Liver (tissue), 8 donors: ENCODE measurements at regions not wholly inside any gene's neighbourhood (a gene's known extent, or its start where the extent isn't known, plus 50 kb on each side); places are given as distances from the start of the nearest gene placed in this dataset.

Experiments used
- DNase-seq: peaks from one replicate; pipeline ENCODE4 v3.0.0-alpha.2; 2017; ENCODE audit warnings: low spot score
- H3K27ac ChIP-seq, 2 donors: one replicate each; pipeline ENCODE4 v1.7.0; 2013; ENCODE audit warnings: inconsistent platforms in 2 of 2, low read length in 2 of 2, control low read depth in 1 of 2, low read depth in 1 of 2, mild to moderate bottlenecking in 1 of 2
- H3K27me3 ChIP-seq, 4 donors: one replicate each; pipeline versions ENCODE4 v1.6.1 to v1.7.0; 2013; ENCODE audit warnings: low read length in 3 of 4, inconsistent platforms in 1 of 4, mild to moderate bottlenecking in 1 of 4, moderate library complexity in 1 of 4; ENCODE audit not compliant: control insufficient read depth in 4 of 4, insufficient read depth in 4 of 4
- H3K36me3 ChIP-seq, 4 donors: one replicate each; pipeline versions ENCODE4 v1.6.1 to v1.7.0; 2013; ENCODE audit warnings: low read length in 3 of 4, mild to moderate bottlenecking in 3 of 4, low read depth in 1 of 4, moderate library complexity in 1 of 4; ENCODE audit not compliant: control insufficient read depth in 4 of 4, insufficient read depth in 3 of 4
- H3K4me1 ChIP-seq, 4 donors: one replicate each; pipeline versions ENCODE4 v1.6.1 to v1.7.0; 2013; ENCODE audit warnings: low read length in 3 of 4, mild to moderate bottlenecking in 3 of 4, moderate library complexity in 1 of 4; ENCODE audit not compliant: control insufficient read depth in 4 of 4, insufficient read depth in 4 of 4
- H3K4me3 ChIP-seq, 3 donors: one replicate each; pipeline versions ENCODE4 v1.6.1 to v1.7.0; 2013; ENCODE audit warnings: low read length in 3 of 3, control low read depth in 1 of 3, low read depth in 1 of 3, mild to moderate bottlenecking in 1 of 3
- H3K9ac ChIP-seq, 2 donors: one replicate each; pipeline ENCODE4 v1.7.0; 2013; ENCODE audit warnings: low read length in 2 of 2, mild to moderate bottlenecking in 2 of 2, moderate library complexity in 2 of 2, control low read depth in 1 of 2, low read depth in 1 of 2
- H3K9me3 ChIP-seq, 4 donors: one replicate each; pipeline versions ENCODE4 v1.6.1 to v1.7.0; 2013; ENCODE audit warnings: low read length in 3 of 4; ENCODE audit not compliant: control insufficient read depth in 4 of 4
- ATF3 ChIP-seq: IDR thresholded peaks from 2 replicates; pipeline ENCODE4 v1.6.1; 2016; ENCODE audit warnings: antibody characterized with exemption
- FOXA1 ChIP-seq: IDR thresholded peaks from 2 replicates; pipeline ENCODE4 v1.6.1; 2016; ENCODE audit warnings: antibody characterized with exemption
- GABPA ChIP-seq, 2 donors: IDR thresholded peaks in 1 of 2; conservative IDR thresholded peaks in 1 of 2; 2 replicates each; pipeline ENCODE4 v1.6.1; 2016; ENCODE audit warnings: antibody characterized with exemption in 2 of 2, mild to moderate bottlenecking in 1 of 2, moderate library complexity in 1 of 2
- HNF4A ChIP-seq, 2 donors: conservative IDR thresholded peaks; 2 replicates each; pipeline ENCODE4 v1.6.1; 2016; ENCODE audit warnings: antibody characterized with exemption in 2 of 2, mild to moderate bottlenecking in 2 of 2
- JUND ChIP-seq, 2 donors: IDR thresholded peaks; 2 replicates each; pipeline ENCODE4 v1.6.1; 2016; ENCODE audit warnings: antibody characterized with exemption in 2 of 2
- NR2F2 ChIP-seq: IDR thresholded peaks from 2 replicates; pipeline ENCODE4 v1.6.1; 2016; ENCODE audit warnings: antibody characterized with exemption
- REST ChIP-seq: IDR thresholded peaks from 2 replicates; pipeline ENCODE4 v1.6.1; 2016; ENCODE audit warnings: antibody characterized with exemption, mild to moderate bottlenecking
- RXRA ChIP-seq, 2 donors: IDR thresholded peaks; 2 replicates each; pipeline ENCODE4 v1.6.1; 2017 to 2018; ENCODE audit warnings: antibody characterized with exemption in 2 of 2, mild to moderate bottlenecking in 1 of 2
- YY1 ChIP-seq: IDR thresholded peaks from 2 replicates; pipeline ENCODE4 v1.6.1; 2016; ENCODE audit warnings: antibody characterized with exemption, mild to moderate bottlenecking
- WGBS: extraction: QIAGEN DNeasy Blood & Tissue Kit; methylation state at CpG from one replicate; pipeline ENCODE4 v1.1.7; 2013; 5-methylcytosine and 5-hydroxymethylcytosine counted together
- TF ChIP-seq, protein P1 (sequence below): IDR thresholded peaks from 2 replicates; pipeline ENCODE4 v1.6.1; 2016; ENCODE audit warnings: antibody characterized with exemption
- TF ChIP-seq, protein P2 (sequence below): fragments of 150-350 bp; IDR thresholded peaks from 2 replicates; pipeline ENCODE4 v1.5.1; 2017; ENCODE audit warnings: improper control_type of control experiment, low read depth, low read length; ENCODE audit not compliant: missing input control
- TF ChIP-seq, protein P3 (sequence below): IDR thresholded peaks from 2 replicates; pipeline ENCODE4 v1.6.1; 2016; ENCODE audit warnings: antibody characterized with exemption
- donor health status: healthy.
- donor health status: healthy.
- donor health status: healthy.
- donor health status: healthy.
- donor health status: healthy.

DNA sequence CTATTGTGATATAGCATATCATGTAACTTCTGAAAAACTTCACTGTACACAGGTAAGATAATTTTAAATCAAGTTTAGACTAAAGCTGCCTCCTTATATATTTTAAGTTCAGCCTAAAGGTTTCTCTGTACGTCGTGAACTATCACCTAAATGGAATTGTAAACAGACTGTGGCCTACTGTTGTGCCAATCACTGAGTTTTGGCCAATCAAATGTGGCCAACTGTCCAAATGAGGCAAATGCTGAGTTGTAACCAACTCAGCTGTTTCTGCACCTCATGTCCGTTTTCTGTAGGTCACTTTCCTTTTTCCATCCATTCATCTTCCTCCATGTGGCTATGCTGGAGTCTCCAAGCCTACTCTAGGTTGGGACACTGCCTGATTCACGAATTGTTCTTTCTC is 63.7 kb upstream of the ST6GALNAC3 start:
- H3K4me1 ChIP-seq, result no peaks in the 10 kb centered on the region
- WGBS, result 71% methylated on average over 4 of the region's 4 CpGs
- no peaks in the 10 kb centered on the region for H3K9me3 ChIP-seq
- no peak overlapping the region for H3K9ac ChIP-seq
- no peak for TF ChIP-seq FOXA1
- no peak for TF ChIP-seq YY1
- no peak for TF ChIP-seq GABPA (IDR thresholded peaks at IDR 0.05 in 1 of 2, conservative IDR thresholded peaks at IDR 0.05 in 1 of 2)
- TF ChIP-seq, protein P1, sequence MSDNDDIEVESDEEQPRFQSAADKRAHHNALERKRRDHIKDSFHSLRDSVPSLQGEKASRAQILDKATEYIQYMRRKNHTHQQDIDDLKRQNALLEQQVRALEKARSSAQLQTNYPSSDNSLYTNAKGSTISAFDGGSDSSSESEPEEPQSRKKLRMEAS, result no peak
- TF ChIP-seq RXRA (IDR thresholded peaks at IDR 0.05), result no peak
- TF ChIP-seq, protein P2, sequence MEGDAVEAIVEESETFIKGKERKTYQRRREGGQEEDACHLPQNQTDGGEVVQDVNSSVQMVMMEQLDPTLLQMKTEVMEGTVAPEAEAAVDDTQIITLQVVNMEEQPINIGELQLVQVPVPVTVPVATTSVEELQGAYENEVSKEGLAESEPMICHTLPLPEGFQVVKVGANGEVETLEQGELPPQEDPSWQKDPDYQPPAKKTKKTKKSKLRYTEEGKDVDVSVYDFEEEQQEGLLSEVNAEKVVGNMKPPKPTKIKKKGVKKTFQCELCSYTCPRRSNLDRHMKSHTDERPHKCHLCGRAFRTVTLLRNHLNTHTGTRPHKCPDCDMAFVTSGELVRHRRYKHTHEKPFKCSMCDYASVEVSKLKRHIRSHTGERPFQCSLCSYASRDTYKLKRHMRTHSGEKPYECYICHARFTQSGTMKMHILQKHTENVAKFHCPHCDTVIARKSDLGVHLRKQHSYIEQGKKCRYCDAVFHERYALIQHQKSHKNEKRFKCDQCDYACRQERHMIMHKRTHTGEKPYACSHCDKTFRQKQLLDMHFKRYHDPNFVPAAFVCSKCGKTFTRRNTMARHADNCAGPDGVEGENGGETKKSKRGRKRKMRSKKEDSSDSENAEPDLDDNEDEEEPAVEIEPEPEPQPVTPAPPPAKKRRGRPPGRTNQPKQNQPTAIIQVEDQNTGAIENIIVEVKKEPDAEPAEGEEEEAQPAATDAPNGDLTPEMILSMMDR, result no peak
- TF ChIP-seq NR2F2, result no peak
- TF ChIP-seq JUND (IDR thresholded peaks at IDR 0.05), result no peak
- TF ChIP-seq REST, result no peak
- TF ChIP-seq HNF4A (conservative IDR thresholded peaks at IDR 0.05), result no peak
- TF ChIP-seq, protein P3, sequence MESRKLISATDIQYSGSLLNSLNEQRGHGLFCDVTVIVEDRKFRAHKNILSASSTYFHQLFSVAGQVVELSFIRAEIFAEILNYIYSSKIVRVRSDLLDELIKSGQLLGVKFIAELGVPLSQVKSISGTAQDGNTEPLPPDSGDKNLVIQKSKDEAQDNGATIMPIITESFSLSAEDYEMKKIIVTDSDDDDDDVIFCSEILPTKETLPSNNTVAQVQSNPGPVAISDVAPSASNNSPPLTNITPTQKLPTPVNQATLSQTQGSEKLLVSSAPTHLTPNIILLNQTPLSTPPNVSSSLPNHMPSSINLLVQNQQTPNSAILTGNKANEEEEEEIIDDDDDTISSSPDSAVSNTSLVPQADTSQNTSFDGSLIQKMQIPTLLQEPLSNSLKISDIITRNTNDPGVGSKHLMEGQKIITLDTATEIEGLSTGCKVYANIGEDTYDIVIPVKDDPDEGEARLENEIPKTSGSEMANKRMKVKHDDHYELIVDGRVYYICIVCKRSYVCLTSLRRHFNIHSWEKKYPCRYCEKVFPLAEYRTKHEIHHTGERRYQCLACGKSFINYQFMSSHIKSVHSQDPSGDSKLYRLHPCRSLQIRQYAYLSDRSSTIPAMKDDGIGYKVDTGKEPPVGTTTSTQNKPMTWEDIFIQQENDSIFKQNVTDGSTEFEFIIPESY, result no peak
- TF ChIP-seq ATF3, result no peak
- no peak for DNase-seq
- H3K4me3 ChIP-seq, result no peak overlapping the region
- no peaks in the 10 kb centered on the region for H3K36me3 ChIP-seq
- no peak overlapping the region for H3K27ac ChIP-seq
- no peaks in the 10 kb centered on the region for H3K27me3 ChIP-seq

DNA sequence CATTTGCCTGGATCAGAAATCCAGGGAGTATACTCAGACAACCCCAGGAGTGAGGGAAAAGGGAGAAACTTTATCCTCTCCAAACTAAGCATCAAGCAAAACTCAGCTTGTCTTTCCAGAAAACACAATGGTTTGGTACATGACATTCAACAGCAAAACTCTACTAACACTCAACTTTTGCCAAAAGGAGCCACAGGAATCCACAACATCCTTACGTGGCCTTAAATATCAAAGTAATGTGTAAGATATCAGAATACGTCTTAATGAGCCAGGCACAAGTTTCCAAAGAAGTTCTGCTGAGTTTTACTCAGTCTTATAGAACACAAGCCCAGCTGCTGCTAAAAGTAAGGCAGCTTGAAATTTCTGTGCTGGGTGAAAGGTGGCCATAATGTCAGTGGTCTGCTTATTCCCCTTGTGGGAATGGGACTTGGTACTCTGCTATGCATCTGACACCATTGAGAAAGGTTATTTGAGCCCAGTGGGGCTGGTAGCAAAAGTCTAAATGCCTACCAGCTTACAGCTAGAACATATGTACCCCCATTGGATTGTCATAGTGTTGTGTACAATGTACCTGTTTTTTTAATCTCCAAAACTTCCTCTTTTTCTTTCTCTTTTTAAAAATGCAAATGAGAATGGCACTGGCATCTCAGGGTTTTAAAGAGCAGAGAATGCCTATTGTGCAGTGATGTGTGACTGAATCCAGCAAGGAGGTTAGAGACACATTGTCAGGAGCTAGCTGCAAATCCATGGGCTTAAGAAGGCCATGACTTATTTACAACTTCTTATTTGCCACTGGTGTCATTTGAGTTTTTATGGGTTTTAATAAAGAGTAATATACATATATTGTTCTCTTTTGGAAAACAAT is 62.0 kb upstream of the ST6GALNAC3 start:
- H3K27me3 ChIP-seq, result no peaks in the 10 kb centered on the region
- no peak overlapping the region for H3K27ac ChIP-seq
- TF ChIP-seq JUND (IDR thresholded peaks at IDR 0.05), result no peak
- no peak for TF ChIP-seq ATF3
- TF ChIP-seq YY1, result no peak
- TF ChIP-seq, protein P1, result no peak
- no peak for TF ChIP-seq HNF4A (conservative IDR thresholded peaks at IDR 0.05)
- 76% methylated on average over 2 of the region's 2 CpGs for WGBS
- H3K36me3 ChIP-seq, result no peaks in the 10 kb centered on the region
- H3K4me3 ChIP-seq, result no peak overlapping the region
- H3K9me3 ChIP-seq, result no peaks in the 10 kb centered on the region
- H3K9ac ChIP-seq, result no peak overlapping the region
- no peak for DNase-seq
- no peaks in the 10 kb centered on the region for H3K4me1 ChIP-seq
